GM23338 (cell line): ENCODE measurements at regions not wholly inside any gene's neighbourhood (a gene's known extent, or its start where the extent isn't known, plus 50 kb on each side); places are given as distances from the start of the nearest gene placed in this dataset.
"Not testable (repeated sequence)": the region's sequence is repeated elsewhere in the genome, so short reads cannot be mapped to it uniquely, and the experiment has no call there.

Source experiments
- CTCF ChIP-seq, 2 experiments: fragments of 200-600 bp in 1 of 2; sonication (generic) in 1 of 2; conservative IDR thresholded peaks; 2 replicates each; pipeline versions ENCODE4 v1.5.1 to v1.6.1; 2016 to 2017; ENCODE audit warnings: antibody characterized with exemption in 2 of 2, low read depth in 2 of 2, mild to moderate bottlenecking in 2 of 2, moderate library complexity in 1 of 2
- ETS1 ChIP-seq: IDR thresholded peaks from 2 replicates; pipeline ENCODE4 v1.6.1; 2016; ENCODE audit warnings: antibody characterized with exemption
- EZH2 ChIP-seq: fragments of 200-600 bp; sonication (generic); IDR thresholded peaks from one replicate; pipeline ENCODE4 v1.8.0; 2017; ENCODE audit warnings: antibody characterized with exemption, mild to moderate bottlenecking, low read depth; ENCODE audit not compliant: unreplicated experiment
- EZH2phosphoT487 ChIP-seq: fragments of 200-600 bp; sonication (generic); IDR thresholded peaks from one replicate; pipeline ENCODE4 v1.8.1; 2018; ENCODE audit warnings: antibody characterized with exemption; ENCODE audit not compliant: unreplicated experiment
- POLR2AphosphoS5 ChIP-seq: IDR thresholded peaks from 2 replicates; pipeline ENCODE4 v1.6.1; 2016; ENCODE audit warnings: antibody characterized with exemption, low read depth
- REST ChIP-seq: IDR thresholded peaks from one replicate; pipeline ENCODE4 v1.6.1; 2018; ENCODE audit warnings: antibody characterized with exemption; ENCODE audit not compliant: unreplicated experiment

- peak in 1 of 2 experiments; percentile 50; a peak in 2 of 4 replicates for TF ChIP-seq CTCF (conservative IDR thresholded peaks at IDR 0.05; ENCODE audit: low read depth in 2 of 2)
- not testable (repeated sequence) for TF ChIP-seq ETS1, EZH2, REST, POLR2AphosphoS5, EZH2phosphoT487
Measured at GRCh38 chr15:34523849-34524248, 59.6 kb downstream of the GOLGA8B start.
